ENCODE measurements at regions not wholly inside any gene's neighbourhood (a gene's known extent, or its start where the extent isn't known, plus 50 kb on each side); places are given as distances from the start of the nearest gene placed in this dataset.

DNA sequence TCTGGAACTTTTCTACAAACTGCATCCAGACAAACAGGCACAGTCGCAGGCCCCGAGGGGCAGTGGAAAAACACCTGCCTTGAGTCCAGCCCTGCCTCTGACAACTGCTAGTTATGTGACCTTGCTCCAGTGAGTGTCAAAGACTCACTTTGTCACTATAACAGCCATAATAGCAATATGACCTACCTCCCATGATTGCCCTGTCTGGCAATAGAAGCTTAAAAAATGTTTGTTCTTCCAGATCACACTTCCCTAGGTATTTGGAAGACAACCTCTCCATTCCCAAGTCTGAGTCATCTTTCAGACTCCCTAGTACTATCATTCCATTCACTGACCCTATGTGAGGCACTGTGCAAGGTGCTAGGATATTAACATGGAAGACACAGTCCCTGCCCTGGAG, 74.5 kb downstream of the RPL27A start:
- TF ChIP-seq, protein P1, sequence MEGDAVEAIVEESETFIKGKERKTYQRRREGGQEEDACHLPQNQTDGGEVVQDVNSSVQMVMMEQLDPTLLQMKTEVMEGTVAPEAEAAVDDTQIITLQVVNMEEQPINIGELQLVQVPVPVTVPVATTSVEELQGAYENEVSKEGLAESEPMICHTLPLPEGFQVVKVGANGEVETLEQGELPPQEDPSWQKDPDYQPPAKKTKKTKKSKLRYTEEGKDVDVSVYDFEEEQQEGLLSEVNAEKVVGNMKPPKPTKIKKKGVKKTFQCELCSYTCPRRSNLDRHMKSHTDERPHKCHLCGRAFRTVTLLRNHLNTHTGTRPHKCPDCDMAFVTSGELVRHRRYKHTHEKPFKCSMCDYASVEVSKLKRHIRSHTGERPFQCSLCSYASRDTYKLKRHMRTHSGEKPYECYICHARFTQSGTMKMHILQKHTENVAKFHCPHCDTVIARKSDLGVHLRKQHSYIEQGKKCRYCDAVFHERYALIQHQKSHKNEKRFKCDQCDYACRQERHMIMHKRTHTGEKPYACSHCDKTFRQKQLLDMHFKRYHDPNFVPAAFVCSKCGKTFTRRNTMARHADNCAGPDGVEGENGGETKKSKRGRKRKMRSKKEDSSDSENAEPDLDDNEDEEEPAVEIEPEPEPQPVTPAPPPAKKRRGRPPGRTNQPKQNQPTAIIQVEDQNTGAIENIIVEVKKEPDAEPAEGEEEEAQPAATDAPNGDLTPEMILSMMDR (conservative IDR thresholded peaks at IDR 0.05; ENCODE audit: low read length) = no peak
- no peak for TF ChIP-seq EZH2phosphoT487 (IDR thresholded peaks at IDR 0.05; ENCODE audit: borderline replicate concordance)
